ENCODE measurements at regions not wholly inside any gene's neighbourhood (a gene's known extent, or its start where the extent isn't known, plus 50 kb on each side); places are given as distances from the start of the nearest gene placed in this dataset.

GRCh38 chr10:47053081-47053798, 142.0 kb downstream of the PTPN20 start:
- no peaks in the 10 kb centered on the region for H3K4me1 ChIP-seq (ENCODE audit: control insufficient read depth, insufficient read depth, low read length)
- H3K27ac ChIP-seq (ENCODE audit: low read length): no peak overlapping the region
- no peak overlapping the region for H3K4me3 ChIP-seq (ENCODE audit: low read length)
- H3K27me3 ChIP-seq (ENCODE audit: control insufficient read depth, insufficient read depth, low read length): no peaks in the 10 kb centered on the region
- DNase-seq: no peak
- no peaks in the 10 kb centered on the region for H3K36me3 ChIP-seq (ENCODE audit: control insufficient read depth, insufficient read depth, low read length)
- no CpG with 5 or more reads among the region's 7 CpGs for WGBS (ENCODE audit: insufficient coverage, low lambda C conversion rate)
- no peaks in the 10 kb centered on the region for H3K9me3 ChIP-seq (ENCODE audit: control insufficient read depth, low read depth, low read length)

GRCh38 chr10:47054974-47055373, 143.7 kb downstream of the PTPN20 start:
- Histone ChIP-seq H3K36me3 (ENCODE audit: control insufficient read depth, insufficient read depth, low read length) (no peaks in the 10 kb centered on the region), H3K4me3 (ENCODE audit: low read length) (no peak overlapping the region), H3K9me3 (ENCODE audit: control insufficient read depth, low read depth, low read length) (no peaks in the 10 kb centered on the region), H3K4me1 (ENCODE audit: control insufficient read depth, insufficient read depth, low read length) (no peaks in the 10 kb centered on the region), H3K27me3 (ENCODE audit: control insufficient read depth, insufficient read depth, low read length) (no peaks in the 10 kb centered on the region), H3K27ac (ENCODE audit: low read length) (no peak overlapping the region)
- no peak for DNase-seq
- no CpG with 5 or more reads among the region's 2 CpGs for WGBS (ENCODE audit: insufficient coverage, low lambda C conversion rate)

- WGBS (ENCODE audit: insufficient coverage, low lambda C conversion rate): no CpG with 5 or more reads among the region's 10 CpGs
Observed at GRCh38 chr10:47055386-47056246, 144.4 kb downstream of the PTPN20 start.

GRCh38 chr10:47056247-47056510, 145.0 kb downstream of the PTPN20 start:
- no peaks in the 10 kb centered on the region for H3K9me3 ChIP-seq (ENCODE audit: control insufficient read depth, low read depth, low read length)
- no CpG with 5 or more reads among the region's 1 CpG for WGBS (ENCODE audit: insufficient coverage, low lambda C conversion rate)
- peaks cover 6% of the 10 kb centered on the region for H3K27me3 ChIP-seq (ENCODE audit: control insufficient read depth, insufficient read depth, low read length)
- no peak overlapping the region for H3K4me3 ChIP-seq (ENCODE audit: low read length)
- no peaks in the 10 kb centered on the region for H3K36me3 ChIP-seq (ENCODE audit: control insufficient read depth, insufficient read depth, low read length)
- H3K4me1 ChIP-seq (ENCODE audit: control insufficient read depth, insufficient read depth, low read length): no peaks in the 10 kb centered on the region
- H3K27ac ChIP-seq (ENCODE audit: low read length): no peak overlapping the region
- no peak for DNase-seq

More at GRCh38 chr10:47055386-47056246, 144.4 kb downstream of the PTPN20 start:
- no peaks in the 10 kb centered on the region for H3K36me3 ChIP-seq (ENCODE audit: control insufficient read depth, insufficient read depth, low read length)
- no peaks in the 10 kb centered on the region for H3K4me1 ChIP-seq (ENCODE audit: control insufficient read depth, insufficient read depth, low read length)
- no peak for DNase-seq
- H3K4me3 ChIP-seq (ENCODE audit: low read length): no peak overlapping the region
- H3K27me3 ChIP-seq (ENCODE audit: control insufficient read depth, insufficient read depth, low read length): peaks cover 2% of the 10 kb centered on the region
- no peak overlapping the region for H3K27ac ChIP-seq (ENCODE audit: low read length)
- H3K9me3 ChIP-seq (ENCODE audit: control insufficient read depth, low read depth, low read length): no peaks in the 10 kb centered on the region

- WGBS (ENCODE audit: insufficient coverage, low lambda C conversion rate): no CpG with 5 or more reads among the region's 6 CpGs
- Histone ChIP-seq H3K4me1 (ENCODE audit: control insufficient read depth, insufficient read depth, low read length) (no peaks in the 10 kb centered on the region), H3K4me3 (ENCODE audit: low read length) (no peak overlapping the region), H3K27me3 (ENCODE audit: control insufficient read depth, insufficient read depth, low read length) (peaks cover 11% of the 10 kb centered on the region), H3K36me3 (ENCODE audit: control insufficient read depth, insufficient read depth, low read length) (no peaks in the 10 kb centered on the region), H3K27ac (ENCODE audit: low read length) (no peak overlapping the region), H3K9me3 (ENCODE audit: control insufficient read depth, low read depth, low read length) (no peaks in the 10 kb centered on the region)
- no peak for DNase-seq
Observed at GRCh38 chr10:47057471-47057870, 146.2 kb downstream of the PTPN20 start.

- WGBS (ENCODE audit: insufficient coverage, low lambda C conversion rate): no CpG with 5 or more reads among the region's 9 CpGs
- Histone ChIP-seq H3K27ac (ENCODE audit: low read length) (no peak overlapping the region), H3K36me3 (ENCODE audit: control insufficient read depth, insufficient read depth, low read length) (no peaks in the 10 kb centered on the region), H3K9me3 (ENCODE audit: control insufficient read depth, low read depth, low read length) (no peaks in the 10 kb centered on the region), H3K4me1 (ENCODE audit: control insufficient read depth, insufficient read depth, low read length) (no peaks in the 10 kb centered on the region), H3K27me3 (ENCODE audit: control insufficient read depth, insufficient read depth, low read length) (peaks cover 11% of the 10 kb centered on the region), H3K4me3 (ENCODE audit: low read length) (no peak overlapping the region)
- DNase-seq: no peak
Observed at GRCh38 chr10:47058032-47058702, 146.9 kb downstream of the PTPN20 start.

- Histone ChIP-seq H3K4me1 (ENCODE audit: control insufficient read depth, insufficient read depth, low read length) (no peaks in the 10 kb centered on the region), H3K27ac (ENCODE audit: low read length) (no peak overlapping the region), H3K4me3 (ENCODE audit: low read length) (no peak overlapping the region), H3K27me3 (ENCODE audit: control insufficient read depth, insufficient read depth, low read length) (peaks cover 13% of the 10 kb centered on the region), H3K36me3 (ENCODE audit: control insufficient read depth, insufficient read depth, low read length) (no peaks in the 10 kb centered on the region), H3K9me3 (ENCODE audit: control insufficient read depth, low read depth, low read length) (no peaks in the 10 kb centered on the region)
- no CpG with 5 or more reads among the region's 11 CpGs for whole genome bisulfite sequencing (ENCODE audit: insufficient coverage, low lambda C conversion rate)
- no peak for DNase-seq
Observed at GRCh38 chr10:47058961-47059391, 147.7 kb downstream of the PTPN20 start.

- DNase-seq: no peak
- Histone ChIP-seq H3K27ac (ENCODE audit: low read length) (no peak overlapping the region), H3K36me3 (ENCODE audit: control insufficient read depth, insufficient read depth, low read length) (no peaks in the 10 kb centered on the region), H3K4me1 (ENCODE audit: control insufficient read depth, insufficient read depth, low read length) (no peaks in the 10 kb centered on the region), H3K27me3 (ENCODE audit: control insufficient read depth, insufficient read depth, low read length) (peaks cover 13% of the 10 kb centered on the region), H3K9me3 (ENCODE audit: control insufficient read depth, low read depth, low read length) (no peaks in the 10 kb centered on the region), H3K4me3 (ENCODE audit: low read length) (no peak overlapping the region)
- WGBS (ENCODE audit: insufficient coverage, low lambda C conversion rate): no CpG with 5 or more reads among the region's 15 CpGs
Observed at GRCh38 chr10:47059606-47060311, 148.5 kb downstream of the PTPN20 start.

GRCh38 chr10:47060356-47060755, 149.1 kb downstream of the PTPN20 start:
- Histone ChIP-seq H3K9me3 (ENCODE audit: control insufficient read depth, low read depth, low read length) (no peaks in the 10 kb centered on the region), H3K4me3 (ENCODE audit: low read length) (no peak overlapping the region), H3K36me3 (ENCODE audit: control insufficient read depth, insufficient read depth, low read length) (no peaks in the 10 kb centered on the region), H3K4me1 (ENCODE audit: control insufficient read depth, insufficient read depth, low read length) (no peaks in the 10 kb centered on the region), H3K27ac (ENCODE audit: low read length) (no peak overlapping the region), H3K27me3 (ENCODE audit: control insufficient read depth, insufficient read depth, low read length) (peaks cover 13% of the 10 kb centered on the region)
- DNase-seq: no peak
- WGBS (ENCODE audit: insufficient coverage, low lambda C conversion rate): no CpG with 5 or more reads among the region's 5 CpGs

- H3K36me3 ChIP-seq (ENCODE audit: control insufficient read depth, insufficient read depth, low read length): no peaks in the 10 kb centered on the region
- H3K27ac ChIP-seq (ENCODE audit: low read length): no peak overlapping the region
- no peaks in the 10 kb centered on the region for H3K4me1 ChIP-seq (ENCODE audit: control insufficient read depth, insufficient read depth, low read length)
- no peak for DNase-seq
- peaks cover 13% of the 10 kb centered on the region for H3K27me3 ChIP-seq (ENCODE audit: control insufficient read depth, insufficient read depth, low read length)
- H3K4me3 ChIP-seq (ENCODE audit: low read length): no peak overlapping the region
- no peaks in the 10 kb centered on the region for H3K9me3 ChIP-seq (ENCODE audit: control insufficient read depth, low read depth, low read length)
- WGBS (ENCODE audit: insufficient coverage, low lambda C conversion rate): 60% methylated on average over 2 of the region's 8 CpGs
Observed at GRCh38 chr10:47060993-47061500, 149.8 kb downstream of the PTPN20 start.

Measured in large intestine (tissue), 3 donors.